H9 (cell line): ENCODE measurements at regions not wholly inside any gene's neighbourhood (a gene's known extent, or its start where the extent isn't known, plus 50 kb on each side); places are given as distances from the start of the nearest gene placed in this dataset.

ENCODE experiments used
- DNase-seq: peaks from one replicate; pipeline ENCODE4 v3.0.0-alpha.2; 2017
- H2AFZ ChIP-seq: one replicate; pipeline ENCODE4 v1.6.1; 2013; ENCODE audit warnings: mild to moderate bottlenecking, low read length, control low read depth, moderate library complexity
- H2AK5ac ChIP-seq: 2 replicates; pipeline ENCODE4 v1.6.1; 2013; ENCODE audit warnings: low read length, control low read depth, mixed read lengths; ENCODE audit not compliant: insufficient read length
- H2BK120ac ChIP-seq: one replicate; pipeline ENCODE4 v1.6.1; 2013; ENCODE audit warnings: low read depth, mild to moderate bottlenecking, low read length, control low read depth, inconsistent platforms; ENCODE audit not compliant: poor library complexity, severe bottlenecking
- H2BK12ac ChIP-seq: 2 replicates; pipeline ENCODE4 v1.6.1; 2013; ENCODE audit warnings: low read length, control low read depth, mixed read lengths, low read depth; ENCODE audit not compliant: insufficient read length
- H2BK15ac ChIP-seq: 2 replicates; pipeline ENCODE4 v1.6.1; 2013; ENCODE audit warnings: low read depth, low read length, control low read depth
- H2BK20ac ChIP-seq: one replicate; pipeline ENCODE4 v1.6.1; 2013; ENCODE audit warnings: low read depth, mild to moderate bottlenecking, low read length, control low read depth, inconsistent platforms; ENCODE audit not compliant: poor library complexity, severe bottlenecking
- H2BK5ac ChIP-seq: 2 replicates; pipeline ENCODE4 v1.6.1; 2013; ENCODE audit warnings: low read length, control low read depth, mixed read lengths; ENCODE audit not compliant: insufficient read length
- H3K14ac ChIP-seq: 2 replicates; pipeline ENCODE4 v1.6.1; 2013; ENCODE audit warnings: low read length, control low read depth; ENCODE audit not compliant: insufficient read depth
- H3K18ac ChIP-seq: 2 replicates; pipeline ENCODE4 v1.6.1; 2013; ENCODE audit warnings: low read depth, mild to moderate bottlenecking, mixed read lengths, low read length, control low read depth; ENCODE audit not compliant: insufficient read length
- H3K23ac ChIP-seq: 2 replicates; pipeline ENCODE4 v1.6.1; 2013; ENCODE audit warnings: low read length, control low read depth, mixed read lengths, low read depth; ENCODE audit not compliant: insufficient read length
- H3K23me2 ChIP-seq: 2 replicates; pipeline ENCODE4 v1.6.1; 2013; ENCODE audit warnings: low read depth, mild to moderate bottlenecking, mixed read lengths, low read length, control low read depth; ENCODE audit not compliant: insufficient read length, poor library complexity, severe bottlenecking
- H3K27ac ChIP-seq: 2 replicates; pipeline ENCODE4 v1.5.1; 2013; ENCODE audit warnings: low read length, control low read depth, mixed read lengths, low read depth; ENCODE audit not compliant: insufficient read length
- H3K27me3 ChIP-seq: 2 replicates; pipeline ENCODE4 v1.6.1; 2013; ENCODE audit warnings: low read length, control low read depth, inconsistent platforms; ENCODE audit not compliant: insufficient read depth
- H3K4ac ChIP-seq: 2 replicates; pipeline ENCODE4 v1.6.1; 2013; ENCODE audit warnings: low read depth, mild to moderate bottlenecking, control low read depth, inconsistent platforms, low read length, moderate library complexity
- H3K4me1 ChIP-seq: 2 replicates; pipeline ENCODE4 v1.6.1; 2013; ENCODE audit warnings: low read length, control low read depth, inconsistent platforms; ENCODE audit not compliant: insufficient read depth
- H3K4me2 ChIP-seq: 2 replicates; pipeline ENCODE4 v1.6.1; 2013; ENCODE audit warnings: low read length, control low read depth, mixed read lengths; ENCODE audit not compliant: insufficient read length, insufficient read depth
- H3K56ac ChIP-seq: 2 replicates; pipeline ENCODE4 v1.6.1; 2013; ENCODE audit warnings: low read depth, mild to moderate bottlenecking, mixed read lengths, low read length, control low read depth; ENCODE audit not compliant: insufficient read length
- H3K79me1 ChIP-seq: 2 replicates; pipeline ENCODE4 v1.6.1; 2013; ENCODE audit warnings: low read depth, mild to moderate bottlenecking, moderate library complexity, low read length, control low read depth, inconsistent platforms; ENCODE audit not compliant: insufficient read depth, poor library complexity, severe bottlenecking
- H3K79me2 ChIP-seq: 2 replicates; pipeline ENCODE4 v1.6.1; 2013; ENCODE audit warnings: low read length, control low read depth, inconsistent platforms; ENCODE audit not compliant: insufficient read depth
- H3K9ac ChIP-seq: 2 replicates; pipeline ENCODE4 v1.6.1; 2013; ENCODE audit warnings: low read length, control low read depth, mixed read lengths; ENCODE audit not compliant: insufficient read length; ENCODE audit errors: extremely low read depth
- H3K9me3 ChIP-seq: one replicate; pipeline ENCODE4 v1.6.1; 2013; ENCODE audit warnings: low read depth, low read length, inconsistent platforms; ENCODE audit not compliant: control insufficient read depth
- H3T11ph ChIP-seq: one replicate; pipeline ENCODE4 v1.6.1; 2013; ENCODE audit warnings: mild to moderate bottlenecking, low read length, control low read depth, inconsistent platforms
- H4K20me1 ChIP-seq: one replicate; pipeline ENCODE4 v1.6.1; 2013; ENCODE audit not compliant: control insufficient read depth, insufficient read length, insufficient read depth
- H4K5ac ChIP-seq: 2 replicates; pipeline ENCODE4 v1.6.1; 2013; ENCODE audit warnings: low read depth, mild to moderate bottlenecking, mixed read lengths, low read length, control low read depth; ENCODE audit not compliant: insufficient read length
- H4K8ac ChIP-seq: replicated peaks from 2 replicates; pipeline ENCODE4 v1.6.1; 2013; ENCODE audit warnings: low read length, control low read depth, mixed read lengths, low read depth; ENCODE audit not compliant: insufficient read length
- H4K91ac ChIP-seq: 2 replicates; pipeline ENCODE4 v1.6.1; 2013; ENCODE audit warnings: low read depth, mild to moderate bottlenecking, moderate library complexity, mixed read lengths, low read length, control low read depth; ENCODE audit not compliant: insufficient read length
- H3K27ac Mint-ChIP-seq, 3 experiments: 2 replicates in 2 of 3; 3 replicates in 1 of 3; pipeline ENCODE4 v1.8.0; 2020 to 2021; ENCODE audit warnings: mixed read lengths in 3 of 3, mild to moderate bottlenecking in 1 of 3, moderate library complexity in 1 of 3
- H3K27me3 Mint-ChIP-seq: 2 replicates; pipeline ENCODE4 v1.8.0; 2021; ENCODE audit warnings: low read depth, mild to moderate bottlenecking, moderate library complexity, mixed read lengths
- H3K36me3 Mint-ChIP-seq, 3 experiments: 2 replicates in 2 of 3; 3 replicates in 1 of 3; pipeline ENCODE4 v1.8.0; 2020 to 2021; ENCODE audit warnings: low read depth in 3 of 3, mixed read lengths in 3 of 3; ENCODE audit not compliant: insufficient read depth in 1 of 3
- H3K4me1 Mint-ChIP-seq, 2 experiments: 2 replicates each; pipeline ENCODE4 v1.8.0; 2020; ENCODE audit warnings: mixed read lengths in 2 of 2
- H3K4me3 Mint-ChIP-seq, 2 experiments: 2 replicates in 1 of 2; 3 replicates in 1 of 2; pipeline ENCODE4 v1.8.0; 2020 to 2021; ENCODE audit warnings: mild to moderate bottlenecking in 2 of 2, mixed read lengths in 2 of 2, moderate library complexity in 1 of 2
- H3K9me3 Mint-ChIP-seq, 2 experiments: 2 replicates in 1 of 2; 3 replicates in 1 of 2; pipeline ENCODE4 v1.8.0; 2020; ENCODE audit warnings: mild to moderate bottlenecking in 2 of 2, mixed read lengths in 2 of 2, moderate library complexity in 1 of 2
- CTCF ChIP-seq: fragments of 200-600 bp; sonication (generic); conservative IDR thresholded peaks from 3 replicates; pipeline ENCODE4 v1.8.0; 2021; ENCODE audit warnings: antibody characterized with exemption, mild to moderate bottlenecking

- Histone ChIP-seq H2BK20ac (no peak overlapping the region), H4K8ac (no peak overlapping the region)
- DNase-seq: no peak
Observed at GRCh38 chr2:198405311-198405710, 600.9 kb downstream of the PLCL1 start.

More at GRCh38 chr2:198405311-198405710, 600.9 kb downstream of the PLCL1 start:
- no peaks in the 10 kb centered on the region for H3K4me1 Mint-ChIP-seq
- H2BK5ac ChIP-seq: no peak overlapping the region
- H2AK5ac ChIP-seq: no peak overlapping the region
- no peaks in the 10 kb centered on the region for H3K23me2 ChIP-seq
- H3K27me3 Mint-ChIP-seq: no peaks in the 10 kb centered on the region
- H3K23ac ChIP-seq: no peak overlapping the region
- H3K4me3 Mint-ChIP-seq: no peak overlapping the region
- no peak overlapping the region for H3K14ac ChIP-seq
- H3K27ac Mint-ChIP-seq: no peak overlapping the region
- H3K4me2 ChIP-seq: no peak overlapping the region
- H4K20me1 ChIP-seq: no peaks in the 10 kb centered on the region
- no peak overlapping the region for H3K18ac ChIP-seq
- no peak overlapping the region for H3T11ph ChIP-seq
- H3K27ac ChIP-seq: no peak overlapping the region
- no peak overlapping the region for H3K56ac ChIP-seq
- H3K27me3 ChIP-seq: no peaks in the 10 kb centered on the region
- H4K91ac ChIP-seq: no peak overlapping the region
- no peak overlapping the region for H2BK15ac ChIP-seq
- no peaks in the 10 kb centered on the region for H3K36me3 Mint-ChIP-seq
- H2BK12ac ChIP-seq: no peak overlapping the region
- no peak for TF ChIP-seq CTCF
- no peak overlapping the region for H3K9ac ChIP-seq
- H3K9me3 Mint-ChIP-seq: no peaks in the 10 kb centered on the region
- H3K4ac ChIP-seq: no peak overlapping the region
- H2AFZ ChIP-seq: no peak overlapping the region
- H3K79me1 ChIP-seq: no peaks in the 10 kb centered on the region
- no peak overlapping the region for H2BK120ac ChIP-seq
- no peaks in the 10 kb centered on the region for H3K79me2 ChIP-seq
- no peaks in the 10 kb centered on the region for H3K9me3 ChIP-seq
- no peaks in the 10 kb centered on the region for H3K4me1 ChIP-seq
- no peak overlapping the region for H4K5ac ChIP-seq
